ENCODE measurements at regions not wholly inside any gene's neighbourhood (a gene's known extent, or its start where the extent isn't known, plus 50 kb on each side); places are given as distances from the start of the nearest gene placed in this dataset.
"Not testable (repeated sequence)": the region's sequence is repeated elsewhere in the genome, so short reads cannot be mapped to it uniquely, and the experiment has no call there.

DNA sequence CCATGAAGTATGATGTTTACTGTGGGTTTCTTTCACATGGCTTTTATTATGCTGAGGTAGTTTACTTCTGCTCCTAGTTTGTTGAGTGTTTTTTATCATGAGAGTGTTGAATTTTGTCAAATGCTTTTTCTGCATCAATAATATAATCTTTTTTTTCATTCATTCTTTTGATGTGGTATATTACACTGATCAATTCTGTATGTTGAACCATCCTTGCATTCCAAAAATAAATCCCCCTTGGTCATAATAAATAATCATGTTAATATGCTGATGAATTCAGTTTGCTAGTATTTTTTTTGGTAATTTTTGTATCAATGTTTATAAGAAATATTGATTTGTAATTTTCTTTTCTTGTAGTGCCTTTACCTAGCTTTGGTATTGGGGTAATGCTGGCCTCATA is 97.9 kb upstream of the ZNF648 start:
- H3K27ac ChIP-seq (ENCODE audit: insufficient read depth, low read length, poor library complexity, severe bottlenecking), result no peak overlapping the region
- Mint-ChIP-seq H3K4me3 (no peak overlapping the region), H3K9me3 (peaks cover 2 to 10% (median 7%) of the 10 kb centered on the region in 7 donors), H3K27me3 (peaks cover 14% of the 10 kb centered on the region), H3K36me3 (no peaks in the 10 kb centered on the region), H3K4me1 (no peaks in the 10 kb centered on the region), H3K27ac (no peak overlapping the region)
- no peak overlapping the region for H3K4me3 ChIP-seq (ENCODE audit: low read depth, low read length)
- peaks cover 9 to 11% of the 10 kb centered on the region in 2 experiments for H3K9me3 ChIP-seq (ENCODE audit: control insufficient read depth in 2 of 2, low read length in 2 of 2)
- no peaks in the 10 kb centered on the region for H3K36me3 ChIP-seq (ENCODE audit: control insufficient read depth, insufficient read depth, low read length)
- no peak for ATAC-seq (ENCODE audit: low read depth in 2 of 2)
- H3K4me1 ChIP-seq (ENCODE audit: control insufficient read depth, insufficient read depth, low read length, poor library complexity, severe bottlenecking), result no peaks in the 10 kb centered on the region
- no peak for DNase-seq
- no peaks in the 10 kb centered on the region for H3K27me3 ChIP-seq (ENCODE audit: control insufficient read depth, insufficient read depth, low read length)

DNA sequence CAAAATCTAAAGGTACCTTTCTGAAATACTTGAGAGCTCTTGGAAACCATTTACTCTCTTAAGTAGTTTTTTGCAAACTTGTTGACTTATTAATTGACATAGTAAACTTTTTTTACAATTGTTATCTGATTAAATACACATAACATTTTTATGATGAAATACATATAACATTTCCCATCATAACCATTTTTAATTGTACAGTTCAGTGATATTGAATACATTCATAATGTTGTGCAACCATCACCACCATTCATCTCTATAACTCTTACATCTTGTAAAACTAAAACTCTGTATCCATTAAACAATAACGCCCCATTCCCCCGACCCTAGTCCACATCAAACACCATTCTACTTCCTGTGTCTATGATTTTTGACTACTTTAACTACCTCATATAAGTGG is 95.7 kb upstream of the ZNF648 start:
- peaks cover 0 to 7% (median 0%) of the 10 kb centered on the region in 4 donors for H3K4me1 Mint-ChIP-seq
- ATAC-seq (ENCODE audit: low read depth in 2 of 2), result no peak

DNA sequence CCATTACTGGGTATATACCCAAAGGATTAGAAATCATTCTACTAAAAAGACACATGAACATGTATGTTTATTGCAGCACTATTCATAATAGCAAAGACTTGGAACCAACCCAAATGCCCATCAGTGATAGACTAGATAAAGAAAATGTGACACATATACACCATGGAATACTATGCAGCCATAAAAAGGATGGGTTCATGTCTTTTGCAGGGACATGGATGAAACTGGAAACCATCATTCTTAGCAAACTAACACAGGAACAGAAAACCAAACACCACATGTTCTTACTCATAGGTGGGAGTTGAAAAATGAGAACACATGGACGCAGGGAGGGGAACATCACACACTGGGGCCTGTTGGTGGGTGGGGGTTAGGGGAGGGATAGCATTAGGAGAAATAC is 92.9 kb upstream of the ZNF648 start:
- not testable (repeated sequence) for H3K4me1 Mint-ChIP-seq; H3K27ac ChIP-seq (ENCODE audit: insufficient read depth, low read length, poor library complexity, severe bottlenecking); H3K36me3 ChIP-seq (ENCODE audit: control insufficient read depth, insufficient read depth, low read length); DNase-seq; ATAC-seq (ENCODE audit: low read depth in 2 of 2); H3K27me3 ChIP-seq (ENCODE audit: control insufficient read depth, insufficient read depth, low read length); H3K36me3 Mint-ChIP-seq; H3K4me1 ChIP-seq (ENCODE audit: control insufficient read depth, insufficient read depth, low read length, poor library complexity, severe bottlenecking); H3K9me3 Mint-ChIP-seq; H3K27ac Mint-ChIP-seq; H3K4me3 ChIP-seq (ENCODE audit: low read depth, low read length); H3K4me3 Mint-ChIP-seq; H3K9me3 ChIP-seq (ENCODE audit: control insufficient read depth in 2 of 2, low read length in 2 of 2)
- H3K27me3 Mint-ChIP-seq, result peaks cover 12% of the 10 kb centered on the region

More for the DNA sequence above, 95.7 kb upstream of the ZNF648 start:
- Histone ChIP-seq H3K27ac (ENCODE audit: insufficient read depth, low read length, poor library complexity, severe bottlenecking) (no peak overlapping the region), H3K9me3 (ENCODE audit: control insufficient read depth in 2 of 2, low read length in 2 of 2) (peaks cover 9 to 11% of the 10 kb centered on the region in 2 experiments), H3K4me3 (ENCODE audit: low read depth, low read length) (no peak overlapping the region), H3K4me1 (ENCODE audit: control insufficient read depth, insufficient read depth, low read length, poor library complexity, severe bottlenecking) (no peaks in the 10 kb centered on the region), H3K27me3 (ENCODE audit: control insufficient read depth, insufficient read depth, low read length) (no peaks in the 10 kb centered on the region), H3K36me3 (ENCODE audit: control insufficient read depth, insufficient read depth, low read length) (no peaks in the 10 kb centered on the region)
- peaks cover 10% of the 10 kb centered on the region for H3K27me3 Mint-ChIP-seq
- H3K36me3 Mint-ChIP-seq, result no peaks in the 10 kb centered on the region
- H3K4me3 Mint-ChIP-seq, result no peak overlapping the region
- no peak for DNase-seq
- peaks cover 2 to 11% (median 6%) of the 10 kb centered on the region in 7 donors for H3K9me3 Mint-ChIP-seq
- H3K27ac Mint-ChIP-seq, result no peak overlapping the region

DNA sequence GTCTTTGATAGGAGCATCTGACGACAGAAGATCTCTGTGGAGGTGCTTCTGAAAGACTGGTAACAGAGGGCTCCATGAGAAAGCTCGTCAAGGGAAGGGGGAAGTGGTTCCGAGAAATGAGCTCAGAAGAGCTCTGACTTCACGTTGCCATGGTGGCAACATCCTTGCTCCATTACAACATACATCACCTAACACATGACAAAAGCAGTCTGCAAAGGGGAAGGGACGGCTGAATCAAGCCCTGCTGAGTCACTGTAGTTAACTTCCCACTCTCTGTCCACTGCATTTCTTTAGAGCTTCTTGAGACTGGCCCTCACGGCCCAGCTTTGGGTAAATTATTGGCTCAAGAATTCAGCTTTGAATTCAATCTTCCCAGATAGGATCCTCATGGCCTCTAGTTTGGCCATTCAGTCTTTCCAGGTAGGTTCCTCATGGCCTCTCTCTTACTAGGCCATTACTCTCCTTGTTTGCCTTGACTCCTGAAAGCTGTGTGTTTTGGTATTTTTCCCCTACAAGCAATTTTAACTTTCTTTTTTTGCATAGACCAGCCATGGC is 88.0 kb upstream of the ZNF648 start:
- Mint-ChIP-seq H3K27ac (peak overlapping the region in 2 of 3 donors; percentile 2 to 33), H3K4me3 (no peak overlapping the region), H3K9me3 (peaks cover 0 to 3% (median 0%) of the 10 kb centered on the region in 7 donors), H3K27me3 (peaks cover 11% of the 10 kb centered on the region), H3K36me3 (no peaks in the 10 kb centered on the region), H3K4me1 (peaks cover 0 to 14% (median 5%) of the 10 kb centered on the region in 4 donors)
- Histone ChIP-seq H3K4me3 (ENCODE audit: low read depth, low read length) (no peak overlapping the region), H3K27ac (ENCODE audit: insufficient read depth, low read length, poor library complexity, severe bottlenecking) (no peak overlapping the region), H3K9me3 (ENCODE audit: control insufficient read depth in 2 of 2, low read length in 2 of 2) (no peaks in the 10 kb centered on the region), H3K36me3 (ENCODE audit: control insufficient read depth, insufficient read depth, low read length) (no peaks in the 10 kb centered on the region), H3K27me3 (ENCODE audit: control insufficient read depth, insufficient read depth, low read length) (no peaks in the 10 kb centered on the region), H3K4me1 (ENCODE audit: control insufficient read depth, insufficient read depth, low read length, poor library complexity, severe bottlenecking) (no peaks in the 10 kb centered on the region)
- DNase-seq (peak in 1 of 3 donors; percentile 87), ATAC-seq (ENCODE audit: low read depth in 2 of 2) (peak; percentile 62 to 78)

DNA sequence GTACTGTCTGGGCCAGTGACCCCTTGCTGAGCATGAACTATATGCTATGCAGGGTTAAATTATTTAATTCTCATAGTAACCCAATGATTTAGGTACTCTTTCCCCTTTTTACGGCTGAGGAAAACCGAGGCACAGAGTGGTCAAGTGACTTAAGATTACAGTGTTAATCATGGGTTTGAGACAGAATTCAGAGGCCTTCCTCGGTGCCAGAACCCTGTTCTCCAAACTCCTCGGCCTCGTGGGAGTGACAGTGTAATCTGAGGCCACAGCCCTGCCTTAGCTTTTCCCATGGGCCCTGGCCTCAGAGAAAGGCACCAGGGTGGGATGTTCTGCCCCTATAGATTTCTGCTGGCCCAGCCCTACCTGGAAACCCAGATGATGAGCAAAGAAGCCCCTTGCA is 86.4 kb upstream of the ZNF648 start:
- no peak for ATAC-seq (ENCODE audit: low read depth in 2 of 2)
- Histone ChIP-seq H3K27ac (ENCODE audit: insufficient read depth, low read length, poor library complexity, severe bottlenecking) (no peak overlapping the region), H3K4me3 (ENCODE audit: low read depth, low read length) (no peak overlapping the region), H3K27me3 (ENCODE audit: control insufficient read depth, insufficient read depth, low read length) (no peaks in the 10 kb centered on the region), H3K9me3 (ENCODE audit: control insufficient read depth in 2 of 2, low read length in 2 of 2) (no peaks in the 10 kb centered on the region), H3K36me3 (ENCODE audit: control insufficient read depth, insufficient read depth, low read length) (no peaks in the 10 kb centered on the region), H3K4me1 (ENCODE audit: control insufficient read depth, insufficient read depth, low read length, poor library complexity, severe bottlenecking) (no peaks in the 10 kb centered on the region)
- peaks cover 0 to 12% (median 7%) of the 10 kb centered on the region in 4 donors for H3K4me1 Mint-ChIP-seq
- no peaks in the 10 kb centered on the region for H3K36me3 Mint-ChIP-seq
- H3K27me3 Mint-ChIP-seq, result peaks cover 11% of the 10 kb centered on the region
- H3K27ac Mint-ChIP-seq, result no peak overlapping the region
- DNase-seq, result no peak
- H3K4me3 Mint-ChIP-seq, result no peak overlapping the region
- no peaks in the 10 kb centered on the region for H3K9me3 Mint-ChIP-seq

DNA sequence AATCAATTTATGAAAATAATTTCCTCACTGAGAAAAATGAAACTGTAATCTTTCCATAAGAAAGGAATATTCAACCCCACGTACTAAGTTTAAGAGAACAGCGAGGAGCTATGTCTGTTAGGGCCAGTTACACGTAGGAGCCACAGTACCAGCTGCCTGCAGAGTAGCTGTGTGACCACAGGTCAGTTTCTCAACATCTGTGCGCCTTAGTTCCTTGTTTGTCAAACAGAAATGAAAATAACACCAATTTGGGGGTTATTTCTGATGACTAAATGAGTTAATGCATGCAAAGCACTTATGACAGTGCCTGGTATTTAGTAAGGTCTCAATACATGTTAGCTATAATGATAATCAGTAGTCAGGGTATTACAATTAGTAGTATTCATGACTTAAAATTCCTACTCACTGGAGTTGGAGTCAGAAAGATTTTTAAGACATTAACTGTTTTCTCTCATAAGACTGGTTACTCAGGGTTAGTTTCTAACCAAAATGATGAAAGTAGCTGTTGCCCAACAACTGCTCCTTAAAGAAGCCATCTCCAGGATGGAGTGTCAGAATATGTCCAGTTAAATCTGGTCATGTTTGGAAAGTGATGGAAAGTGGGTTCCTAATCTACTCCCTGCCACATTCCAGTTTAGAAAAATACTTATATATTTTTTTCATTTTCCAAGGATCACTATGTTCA is 85.8 kb upstream of the ZNF648 start:
- Mint-ChIP-seq H3K27ac (no peak overlapping the region), H3K36me3 (no peaks in the 10 kb centered on the region), H3K4me3 (no peak overlapping the region), H3K4me1 (peaks cover 0 to 8% (median 7%) of the 10 kb centered on the region in 4 donors), H3K9me3 (no peaks in the 10 kb centered on the region), H3K27me3 (peaks cover 6% of the 10 kb centered on the region)
- H3K4me3 ChIP-seq (ENCODE audit: low read depth, low read length), result no peak overlapping the region
- no peak for DNase-seq
- no peaks in the 10 kb centered on the region for H3K36me3 ChIP-seq (ENCODE audit: control insufficient read depth, insufficient read depth, low read length)
- no peaks in the 10 kb centered on the region for H3K9me3 ChIP-seq (ENCODE audit: control insufficient read depth in 2 of 2, low read length in 2 of 2)
- ATAC-seq (ENCODE audit: low read depth in 2 of 2), result no peak
- H3K27me3 ChIP-seq (ENCODE audit: control insufficient read depth, insufficient read depth, low read length), result no peaks in the 10 kb centered on the region
- no peaks in the 10 kb centered on the region for H3K4me1 ChIP-seq (ENCODE audit: control insufficient read depth, insufficient read depth, low read length, poor library complexity, severe bottlenecking)
- no peak overlapping the region for H3K27ac ChIP-seq (ENCODE audit: insufficient read depth, low read length, poor library complexity, severe bottlenecking)

DNA sequence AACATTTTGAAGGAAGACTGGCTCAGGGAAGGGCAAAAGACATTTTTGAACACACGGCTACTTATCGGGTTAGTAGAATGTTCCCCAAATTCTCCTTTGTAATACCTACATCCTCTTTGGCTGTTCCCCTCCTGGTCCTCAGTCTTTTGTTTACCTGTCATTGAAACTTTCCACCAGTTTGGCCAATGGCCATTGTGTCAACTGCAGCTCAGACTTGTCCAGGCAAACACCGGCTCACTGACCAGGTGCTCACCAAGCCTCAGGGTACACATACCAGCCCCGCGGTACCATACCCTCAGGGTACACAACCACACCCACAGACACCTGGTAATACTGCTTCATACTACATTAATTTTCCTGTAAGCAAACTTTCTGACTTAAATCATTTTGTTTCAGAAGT is 84.8 kb upstream of the ZNF648 start:
- no peaks in the 10 kb centered on the region for H3K27me3 ChIP-seq (ENCODE audit: control insufficient read depth, insufficient read depth, low read length)
- ATAC-seq (ENCODE audit: low read depth in 2 of 2) (no peak), DNase-seq (no peak)
- peaks cover 0 to 8% (median 7%) of the 10 kb centered on the region in 4 donors for H3K4me1 Mint-ChIP-seq
- H3K4me3 ChIP-seq (ENCODE audit: low read depth, low read length), result no peak overlapping the region
- H3K36me3 Mint-ChIP-seq, result no peaks in the 10 kb centered on the region
- no peaks in the 10 kb centered on the region for H3K9me3 Mint-ChIP-seq
- H3K9me3 ChIP-seq (ENCODE audit: control insufficient read depth in 2 of 2, low read length in 2 of 2), result no peaks in the 10 kb centered on the region
- H3K27ac ChIP-seq (ENCODE audit: insufficient read depth, low read length, poor library complexity, severe bottlenecking), result no peak overlapping the region
- peak overlapping the region in 1 of 3 donors; percentile 5 for H3K27ac Mint-ChIP-seq
- H3K27me3 Mint-ChIP-seq, result peaks cover 6% of the 10 kb centered on the region
- no peak overlapping the region for H3K4me3 Mint-ChIP-seq
- H3K36me3 ChIP-seq (ENCODE audit: control insufficient read depth, insufficient read depth, low read length), result no peaks in the 10 kb centered on the region
- no peaks in the 10 kb centered on the region for H3K4me1 ChIP-seq (ENCODE audit: control insufficient read depth, insufficient read depth, low read length, poor library complexity, severe bottlenecking)

DNA sequence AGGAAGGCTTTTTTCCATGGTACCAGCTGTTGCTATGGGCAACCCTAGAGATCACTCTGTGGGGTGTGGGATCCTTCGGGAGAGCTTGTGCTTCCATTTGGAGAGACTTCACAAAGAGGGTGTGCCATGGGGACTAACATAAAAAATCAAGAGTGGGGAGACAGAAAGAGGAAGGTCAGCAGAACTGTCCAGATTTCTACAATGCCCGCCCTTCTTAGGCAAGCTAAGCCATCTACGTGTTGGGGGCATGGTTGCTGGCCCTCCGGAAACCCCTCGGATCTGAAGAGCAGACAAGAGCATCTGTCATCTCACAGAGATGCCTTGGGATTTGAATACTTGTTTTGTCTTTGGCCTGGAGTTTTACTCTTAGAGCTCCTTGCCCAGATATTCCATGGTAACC is 83.9 kb upstream of the ZNF648 start:
- H3K4me1 ChIP-seq (ENCODE audit: control insufficient read depth, insufficient read depth, low read length, poor library complexity, severe bottlenecking), result no peaks in the 10 kb centered on the region
- H3K36me3 ChIP-seq (ENCODE audit: control insufficient read depth, insufficient read depth, low read length), result no peaks in the 10 kb centered on the region
- H3K4me1 Mint-ChIP-seq, result peaks cover 0 to 8% (median 7%) of the 10 kb centered on the region in 4 donors
- ATAC-seq (ENCODE audit: low read depth in 2 of 2) (no peak), DNase-seq (no peak)
- no peak overlapping the region for H3K27ac ChIP-seq (ENCODE audit: insufficient read depth, low read length, poor library complexity, severe bottlenecking)
- H3K27me3 ChIP-seq (ENCODE audit: control insufficient read depth, insufficient read depth, low read length), result no peaks in the 10 kb centered on the region
- H3K4me3 ChIP-seq (ENCODE audit: low read depth, low read length), result no peak overlapping the region
- no peak overlapping the region for H3K4me3 Mint-ChIP-seq
- no peaks in the 10 kb centered on the region for H3K9me3 ChIP-seq (ENCODE audit: control insufficient read depth in 2 of 2, low read length in 2 of 2)
- H3K36me3 Mint-ChIP-seq, result no peaks in the 10 kb centered on the region
- peaks cover 11% of the 10 kb centered on the region for H3K27me3 Mint-ChIP-seq
- H3K27ac Mint-ChIP-seq, result peak overlapping the region in 1 of 3 donors; percentile 67
- H3K9me3 Mint-ChIP-seq, result no peaks in the 10 kb centered on the region
